PFSK-1 (cell line): ENCODE measurements at regions not wholly inside any gene's neighbourhood (a gene's known extent, or its start where the extent isn't known, plus 50 kb on each side); places are given as distances from the start of the nearest gene placed in this dataset.

ENCODE experiments used
- FOXP2 ChIP-seq: optimal IDR thresholded peaks from 2 replicates; pipeline ENCODE3; 2011; ENCODE audit warnings: borderline replicate concordance, control low read depth, inconsistent platforms; ENCODE audit not compliant: insufficient read depth; ENCODE audit errors: extremely low read length, extremely low read depth
- POLR2AphosphoS5 ChIP-seq: IDR thresholded peaks from 2 replicates; pipeline ENCODE4 v1.6.1; 2012; ENCODE audit warnings: low read depth, mild to moderate bottlenecking, control low read depth, low read length, moderate library complexity
- SIN3A ChIP-seq: IDR thresholded peaks from 2 replicates; pipeline ENCODE4 v1.6.1; 2012; ENCODE audit warnings: mild to moderate bottlenecking, low read length, moderate library complexity, borderline replicate concordance; ENCODE audit not compliant: insufficient read depth
- TAF1 ChIP-seq: IDR thresholded peaks from 2 replicates; pipeline ENCODE4 v1.6.1; 2012; ENCODE audit warnings: low read length, control low read depth, borderline replicate concordance; ENCODE audit not compliant: insufficient read depth
- TF ChIP-seq, protein P1 (sequence below), 2 experiments: IDR thresholded peaks; 2 replicates each; pipeline versions ENCODE4 v1.6.1 to v1.8.0; 2011 to 2012; ENCODE audit warnings: low read depth in 2 of 2, low read length in 2 of 2, control low read depth in 1 of 2, inconsistent platforms in 1 of 2, mild to moderate bottlenecking in 1 of 2, moderate library complexity in 1 of 2; ENCODE audit not compliant: insufficient read depth in 1 of 2

DNA sequence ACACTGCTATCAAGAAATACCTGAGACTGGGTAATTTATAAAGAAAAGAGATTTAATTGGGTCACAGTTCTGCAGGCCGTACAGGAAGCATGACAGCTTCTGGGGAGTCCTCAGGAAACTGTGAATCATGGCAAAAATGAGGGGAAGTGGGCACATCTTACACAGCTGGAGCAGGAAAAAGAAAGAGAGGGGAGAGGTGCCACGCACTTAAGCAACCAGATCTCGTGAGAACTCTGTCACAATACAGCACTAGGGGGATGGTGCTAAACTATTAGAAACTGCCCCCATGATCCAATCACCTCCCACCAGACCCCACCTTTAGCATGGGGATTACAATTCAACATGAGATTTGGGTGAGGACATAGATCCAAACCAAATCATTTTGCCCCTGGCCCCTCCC lies 105.5 kb upstream of the CPLX2 start:
- TF ChIP-seq TAF1 (no peak), SIN3A (no peak), POLR2AphosphoS5 (no peak), FOXP2 (no peak)
- TF ChIP-seq, protein P1, sequence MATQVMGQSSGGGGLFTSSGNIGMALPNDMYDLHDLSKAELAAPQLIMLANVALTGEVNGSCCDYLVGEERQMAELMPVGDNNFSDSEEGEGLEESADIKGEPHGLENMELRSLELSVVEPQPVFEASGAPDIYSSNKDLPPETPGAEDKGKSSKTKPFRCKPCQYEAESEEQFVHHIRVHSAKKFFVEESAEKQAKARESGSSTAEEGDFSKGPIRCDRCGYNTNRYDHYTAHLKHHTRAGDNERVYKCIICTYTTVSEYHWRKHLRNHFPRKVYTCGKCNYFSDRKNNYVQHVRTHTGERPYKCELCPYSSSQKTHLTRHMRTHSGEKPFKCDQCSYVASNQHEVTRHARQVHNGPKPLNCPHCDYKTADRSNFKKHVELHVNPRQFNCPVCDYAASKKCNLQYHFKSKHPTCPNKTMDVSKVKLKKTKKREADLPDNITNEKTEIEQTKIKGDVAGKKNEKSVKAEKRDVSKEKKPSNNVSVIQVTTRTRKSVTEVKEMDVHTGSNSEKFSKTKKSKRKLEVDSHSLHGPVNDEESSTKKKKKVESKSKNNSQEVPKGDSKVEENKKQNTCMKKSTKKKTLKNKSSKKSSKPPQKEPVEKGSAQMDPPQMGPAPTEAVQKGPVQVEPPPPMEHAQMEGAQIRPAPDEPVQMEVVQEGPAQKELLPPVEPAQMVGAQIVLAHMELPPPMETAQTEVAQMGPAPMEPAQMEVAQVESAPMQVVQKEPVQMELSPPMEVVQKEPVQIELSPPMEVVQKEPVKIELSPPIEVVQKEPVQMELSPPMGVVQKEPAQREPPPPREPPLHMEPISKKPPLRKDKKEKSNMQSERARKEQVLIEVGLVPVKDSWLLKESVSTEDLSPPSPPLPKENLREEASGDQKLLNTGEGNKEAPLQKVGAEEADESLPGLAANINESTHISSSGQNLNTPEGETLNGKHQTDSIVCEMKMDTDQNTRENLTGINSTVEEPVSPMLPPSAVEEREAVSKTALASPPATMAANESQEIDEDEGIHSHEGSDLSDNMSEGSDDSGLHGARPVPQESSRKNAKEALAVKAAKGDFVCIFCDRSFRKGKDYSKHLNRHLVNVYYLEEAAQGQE (IDR thresholded peaks at IDR 0.05; ENCODE audit: insufficient read depth in 1 of 2, low read depth in 2 of 2, low read length in 2 of 2): no peak

DNA sequence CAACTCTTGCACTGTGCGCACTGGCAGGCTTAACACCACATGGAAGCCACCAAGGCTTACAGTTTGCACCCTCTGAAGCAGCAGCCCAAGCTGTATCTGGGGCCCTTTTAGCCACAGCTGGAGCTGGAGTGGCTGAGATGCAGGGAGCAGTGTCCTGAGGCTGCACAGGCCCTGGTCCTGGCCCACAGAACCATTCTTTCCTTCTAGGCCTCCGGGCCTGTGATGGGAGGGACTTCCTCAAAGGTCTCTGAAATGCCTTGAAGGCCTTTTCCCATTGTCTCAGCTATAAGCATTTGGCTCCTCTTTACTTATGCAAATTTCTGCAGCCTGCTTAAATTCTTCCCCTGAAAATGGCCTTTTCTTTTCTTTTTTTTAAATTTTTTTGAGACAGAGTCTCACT lies 104.4 kb upstream of the CPLX2 start:
- TF ChIP-seq, protein P1 (IDR thresholded peaks at IDR 0.05; ENCODE audit: insufficient read depth in 1 of 2, low read depth in 2 of 2, low read length in 2 of 2): no peak
- no peak for TF ChIP-seq TAF1
- TF ChIP-seq POLR2AphosphoS5: no peak
- no peak for TF ChIP-seq SIN3A
- TF ChIP-seq FOXP2: no peak

DNA sequence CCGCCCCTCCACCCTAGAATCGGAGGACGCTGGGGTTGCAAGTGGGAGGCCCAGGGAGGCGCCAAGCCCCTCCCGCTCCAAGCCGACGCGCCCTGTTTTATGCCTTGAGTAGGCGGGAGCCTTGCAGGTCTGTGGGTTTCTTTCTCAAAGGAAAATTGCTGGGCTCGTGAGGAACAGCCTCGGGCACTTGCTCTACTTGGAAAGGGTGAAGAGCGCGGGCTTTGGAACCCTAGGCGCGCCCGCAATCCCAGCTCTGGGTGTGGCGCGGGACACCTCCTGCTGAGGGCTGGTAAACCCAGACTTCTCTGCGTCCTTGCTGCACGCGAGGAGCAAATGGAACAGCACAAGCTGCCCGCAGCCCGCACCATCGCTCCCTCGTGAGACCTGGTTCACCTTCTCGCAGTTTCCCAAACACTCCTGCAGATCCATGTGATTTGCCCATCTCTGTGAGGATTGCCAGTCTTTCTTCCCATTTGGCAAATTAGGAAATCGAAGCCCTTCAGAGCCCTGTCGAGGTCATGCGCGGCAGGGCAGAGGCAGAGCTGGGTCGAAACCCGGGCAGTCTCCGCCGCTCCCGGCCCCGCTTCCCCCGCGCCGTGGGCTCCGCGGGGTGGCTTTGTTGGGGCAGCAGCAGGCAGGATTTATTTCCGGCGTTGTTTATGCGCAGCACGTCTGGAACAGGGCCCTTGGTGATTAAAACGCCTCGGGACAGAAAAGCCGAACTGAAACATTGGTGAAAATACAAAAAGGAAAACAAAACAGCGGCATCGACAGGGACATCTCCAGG lies 98.4 kb upstream of the CPLX2 start:
- TF ChIP-seq POLR2AphosphoS5 (no peak), TAF1 (no peak), FOXP2 (no peak), SIN3A (no peak)
- TF ChIP-seq, protein P1 (IDR thresholded peaks at IDR 0.05; ENCODE audit: insufficient read depth in 1 of 2, low read depth in 2 of 2, low read length in 2 of 2): no peak

DNA sequence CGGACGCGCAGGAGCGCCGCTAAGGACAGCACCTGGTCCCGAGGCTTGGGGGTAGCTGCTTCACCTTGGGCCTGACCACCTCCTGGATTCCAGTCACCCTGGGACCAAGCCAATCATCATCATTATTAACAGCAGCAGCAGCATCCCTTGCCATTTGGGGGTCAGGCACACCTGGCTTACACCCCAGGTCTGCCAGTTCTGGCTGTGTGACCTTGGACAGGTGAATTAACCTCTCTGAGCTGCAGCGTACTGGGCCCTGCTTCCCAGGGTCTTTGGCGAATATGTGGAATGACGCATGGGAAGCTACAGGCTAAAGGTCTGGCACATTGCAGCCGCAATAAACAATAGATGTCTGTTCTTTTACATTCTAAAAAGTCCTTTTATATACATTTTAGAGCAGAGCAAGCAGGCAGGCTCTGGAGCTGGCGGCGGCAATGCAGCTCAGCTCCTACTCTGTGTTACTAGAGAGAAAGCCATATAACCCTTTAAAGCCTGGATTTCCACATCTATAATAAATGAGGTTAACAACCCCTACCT lies 97.8 kb upstream of the CPLX2 start:
- TF ChIP-seq TAF1 (no peak), POLR2AphosphoS5 (no peak), SIN3A (no peak), FOXP2 (no peak)
- TF ChIP-seq, protein P1 (IDR thresholded peaks at IDR 0.05; ENCODE audit: insufficient read depth in 1 of 2, low read depth in 2 of 2, low read length in 2 of 2): no peak
